ENCODE measurements at regions not wholly inside any gene's neighbourhood (a gene's known extent, or its start where the extent isn't known, plus 50 kb on each side); places are given as distances from the start of the nearest gene placed in this dataset.
A peak's percentile ranks its signal among the peaks of the same experiment; 100 is the strongest.

GRCh38 chr2:20561637-20562454 lies 89.1 kb downstream of the HS1BP3 start:
- Mint-ChIP-seq H3K4me3 (no peak overlapping the region), H3K9me3 (no peaks in the 10 kb centered on the region), H3K27ac (peak overlapping the region in 2 of 3 experiments; percentile 5 to 40), H3K4me1 (peaks cover 42% of the 10 kb centered on the region), H3K27me3 (ENCODE audit: low read depth) (peaks cover 26% of the 10 kb centered on the region), H3K36me3 (ENCODE audit: low read depth) (no peaks in the 10 kb centered on the region)
- TF ChIP-seq, protein P1, sequence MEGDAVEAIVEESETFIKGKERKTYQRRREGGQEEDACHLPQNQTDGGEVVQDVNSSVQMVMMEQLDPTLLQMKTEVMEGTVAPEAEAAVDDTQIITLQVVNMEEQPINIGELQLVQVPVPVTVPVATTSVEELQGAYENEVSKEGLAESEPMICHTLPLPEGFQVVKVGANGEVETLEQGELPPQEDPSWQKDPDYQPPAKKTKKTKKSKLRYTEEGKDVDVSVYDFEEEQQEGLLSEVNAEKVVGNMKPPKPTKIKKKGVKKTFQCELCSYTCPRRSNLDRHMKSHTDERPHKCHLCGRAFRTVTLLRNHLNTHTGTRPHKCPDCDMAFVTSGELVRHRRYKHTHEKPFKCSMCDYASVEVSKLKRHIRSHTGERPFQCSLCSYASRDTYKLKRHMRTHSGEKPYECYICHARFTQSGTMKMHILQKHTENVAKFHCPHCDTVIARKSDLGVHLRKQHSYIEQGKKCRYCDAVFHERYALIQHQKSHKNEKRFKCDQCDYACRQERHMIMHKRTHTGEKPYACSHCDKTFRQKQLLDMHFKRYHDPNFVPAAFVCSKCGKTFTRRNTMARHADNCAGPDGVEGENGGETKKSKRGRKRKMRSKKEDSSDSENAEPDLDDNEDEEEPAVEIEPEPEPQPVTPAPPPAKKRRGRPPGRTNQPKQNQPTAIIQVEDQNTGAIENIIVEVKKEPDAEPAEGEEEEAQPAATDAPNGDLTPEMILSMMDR (IDR thresholded peaks at IDR 0.05; ENCODE audit: unreplicated experiment in 3 of 3), result no peak

DNA sequence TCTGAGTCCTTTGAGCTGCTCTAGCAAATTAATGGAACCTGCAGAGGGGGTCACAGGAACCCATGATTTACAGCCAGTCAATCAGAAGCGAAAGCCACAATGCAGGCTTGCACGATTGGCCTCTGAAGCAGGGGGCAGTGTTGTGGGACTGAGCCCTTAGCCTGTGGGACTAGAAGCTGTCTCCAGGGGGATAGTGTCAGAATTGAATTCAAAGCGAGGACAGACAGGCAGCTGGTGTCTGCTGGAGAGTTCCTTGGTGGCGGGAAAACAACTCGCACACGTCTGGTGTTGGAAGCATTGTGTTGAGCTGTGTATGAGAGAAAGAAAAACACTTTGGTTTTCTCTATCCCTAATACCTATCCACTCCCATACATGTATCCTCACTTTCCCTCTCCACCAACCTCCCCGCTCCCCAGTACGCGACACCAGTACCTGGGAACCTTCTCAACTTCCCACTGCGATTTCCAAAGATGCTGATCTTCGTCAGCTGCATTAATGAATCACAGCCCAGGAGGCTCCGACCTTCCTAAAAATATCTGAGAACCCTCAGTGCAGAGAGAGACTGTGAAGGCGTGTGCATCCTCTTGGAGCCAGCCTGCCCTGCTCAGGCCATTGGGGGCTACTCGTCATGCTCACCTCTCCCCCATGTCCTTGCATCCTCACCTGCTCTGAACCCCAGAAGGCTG lies 88.2 kb downstream of the HS1BP3 start:
- Mint-ChIP-seq H3K4me1 (peaks cover 47% of the 10 kb centered on the region), H3K27ac (peak overlapping the region in 2 of 3 experiments; percentile 26 to 62), H3K27me3 (ENCODE audit: low read depth) (peaks cover 30% of the 10 kb centered on the region), H3K4me3 (no peak overlapping the region), H3K9me3 (no peaks in the 10 kb centered on the region), H3K36me3 (ENCODE audit: low read depth) (no peaks in the 10 kb centered on the region)
- TF ChIP-seq, protein P1 (IDR thresholded peaks at IDR 0.05; ENCODE audit: unreplicated experiment in 3 of 3), result peak; percentile 19 to 37 (median 30)

DNA sequence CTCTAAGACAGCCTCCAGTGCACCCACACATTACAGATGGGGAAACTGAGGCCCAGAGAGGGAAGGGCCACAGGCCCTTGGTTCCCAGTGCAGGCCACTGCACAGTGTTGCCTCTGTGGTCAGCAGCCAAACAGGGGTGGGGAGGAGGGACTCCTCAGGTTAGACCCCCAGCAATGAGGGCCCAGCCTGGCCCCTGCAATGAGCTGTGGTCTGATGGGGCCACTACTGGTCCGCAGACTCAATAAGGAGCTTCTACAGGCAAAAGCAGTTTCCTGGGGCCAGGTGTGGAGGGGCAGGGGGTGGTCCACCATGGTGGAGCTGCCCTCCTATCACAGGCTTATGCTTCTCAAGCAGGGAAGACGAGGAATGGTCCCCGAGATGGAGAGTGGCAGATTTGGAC lies 87.6 kb downstream of the HS1BP3 start:
- Mint-ChIP-seq H3K9me3 (no peaks in the 10 kb centered on the region), H3K4me3 (no peak overlapping the region), H3K36me3 (ENCODE audit: low read depth) (no peaks in the 10 kb centered on the region), H3K27ac (no peak overlapping the region), H3K27me3 (ENCODE audit: low read depth) (peaks cover 30% of the 10 kb centered on the region), H3K4me1 (peaks cover 53% of the 10 kb centered on the region)
- TF ChIP-seq, protein P1 (IDR thresholded peaks at IDR 0.05; ENCODE audit: unreplicated experiment in 3 of 3), result no peak

DNA sequence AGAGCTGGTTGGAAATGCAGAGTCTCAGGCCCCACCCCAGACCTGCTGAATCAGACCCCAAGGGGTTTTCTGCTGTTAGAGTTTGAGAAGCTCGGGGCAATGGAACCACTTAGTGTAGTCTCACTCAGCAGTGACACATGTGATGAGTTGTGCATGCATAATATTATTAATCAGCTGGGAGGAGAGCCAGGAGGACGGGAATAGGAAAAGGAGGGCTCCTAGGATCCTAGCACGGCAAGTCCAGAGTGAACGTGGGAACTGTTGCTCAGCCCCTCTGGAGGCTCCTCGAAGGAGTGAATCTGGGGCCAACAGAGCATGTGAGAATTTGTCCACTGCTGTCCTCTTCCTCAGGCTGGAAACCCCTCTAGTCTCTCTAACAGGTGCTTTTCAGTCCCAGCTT lies 87.1 kb downstream of the HS1BP3 start:
- Mint-ChIP-seq H3K27ac (no peak overlapping the region), H3K4me3 (no peak overlapping the region), H3K27me3 (ENCODE audit: low read depth) (peaks cover 29% of the 10 kb centered on the region), H3K36me3 (ENCODE audit: low read depth) (no peaks in the 10 kb centered on the region), H3K4me1 (peaks cover 54% of the 10 kb centered on the region), H3K9me3 (no peaks in the 10 kb centered on the region)
- TF ChIP-seq, protein P1 (IDR thresholded peaks at IDR 0.05; ENCODE audit: unreplicated experiment in 3 of 3), result no peak

GRCh38 chr2:20565101-20565622 lies 85.7 kb downstream of the HS1BP3 start:
- TF ChIP-seq, protein P1 (IDR thresholded peaks at IDR 0.05; ENCODE audit: unreplicated experiment in 3 of 3), result no peak
- Mint-ChIP-seq H3K4me3 (no peak overlapping the region), H3K4me1 (peaks cover 65% of the 10 kb centered on the region), H3K27ac (peak overlapping the region; percentile 64 to 88 (median 81)), H3K27me3 (ENCODE audit: low read depth) (peaks cover 32% of the 10 kb centered on the region), H3K9me3 (no peaks in the 10 kb centered on the region), H3K36me3 (ENCODE audit: low read depth) (no peaks in the 10 kb centered on the region)

All from nephron (organoid).